ENCODE measurements at regions not wholly inside any gene's neighbourhood (a gene's known extent, or its start where the extent isn't known, plus 50 kb on each side); places are given as distances from the start of the nearest gene placed in this dataset.
"Not testable (repeated sequence)": the region's sequence is repeated elsewhere in the genome, so short reads cannot be mapped to it uniquely, and the experiment has no call there.

GRCh38 chrX:125202591-125203248 lies 117.0 kb upstream of the TEX13C start:
- peak; percentile 50 for DNase-seq

- DNase-seq = peak; percentile 63
These were observed 116.3 kb upstream of the TEX13C start for GRCh38 chrX:125203365-125203736.

DNA sequence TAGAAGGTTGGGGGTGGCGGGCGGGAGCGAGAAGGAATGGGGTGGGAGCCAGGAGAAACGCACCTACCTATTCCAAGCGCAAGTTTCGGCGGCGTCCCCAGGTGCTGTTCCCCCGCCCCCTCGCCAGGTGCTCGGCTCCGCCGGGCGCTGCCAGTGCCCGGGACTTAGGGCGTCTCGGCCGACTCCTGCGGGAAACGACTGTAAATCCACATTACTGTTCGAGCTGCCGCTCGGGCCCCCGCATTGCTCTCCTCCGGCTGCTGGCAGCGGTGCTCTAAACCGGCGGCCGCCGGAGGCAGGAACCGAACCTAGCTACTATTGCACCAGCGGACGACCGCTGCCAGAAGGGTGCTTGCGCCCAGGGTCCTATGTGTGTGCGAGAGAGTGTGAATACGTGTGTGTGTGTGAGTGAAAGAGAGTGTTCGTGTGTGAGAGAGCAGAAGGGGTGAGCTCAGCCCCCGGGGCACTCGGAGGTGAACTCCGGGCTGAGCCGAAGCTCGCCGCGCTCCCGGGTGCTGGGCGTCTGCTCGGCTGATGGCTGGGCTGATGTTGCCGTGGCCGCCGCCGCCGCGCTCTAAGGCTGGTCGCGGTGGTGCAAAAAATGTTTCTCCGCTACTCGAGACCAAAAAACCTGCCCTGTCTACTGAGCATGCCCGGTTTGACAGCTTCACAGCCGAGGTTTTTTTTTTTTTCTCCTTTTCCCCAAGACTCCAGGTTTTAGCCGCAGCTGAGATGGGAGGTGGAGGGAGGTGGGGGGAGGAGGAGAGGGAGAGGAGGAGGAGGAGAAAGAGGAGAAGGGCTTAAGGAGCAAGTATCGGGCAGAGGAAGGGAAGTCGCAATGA lies 115.7 kb upstream of the TEX13C start:
- DNase-seq = peak; percentile 78

DNA sequence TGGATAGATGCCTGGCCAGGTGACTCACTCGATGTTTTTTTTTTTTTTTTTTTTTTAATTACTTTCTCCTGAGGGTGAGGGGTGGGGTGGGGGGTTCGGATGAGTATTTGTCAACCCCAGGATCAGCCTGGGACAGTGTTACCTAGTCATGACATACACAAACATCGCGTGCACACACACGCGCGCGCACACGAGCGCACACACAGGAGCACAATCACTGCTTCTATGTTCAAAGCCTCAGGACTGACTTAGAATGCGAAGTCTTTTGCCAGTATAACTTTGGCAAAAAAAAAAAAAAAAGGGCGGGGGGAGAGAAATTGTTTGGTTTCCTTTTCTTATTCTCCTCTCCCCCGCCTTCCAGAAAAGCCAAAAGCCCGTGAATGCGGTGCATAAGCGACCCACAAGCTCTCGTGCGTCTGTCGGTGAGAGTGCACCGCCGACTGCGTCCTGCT lies 115.0 kb upstream of the TEX13C start:
- DNase-seq = no peak

- peak; percentile 91 for DNase-seq
These were observed 114.3 kb upstream of the TEX13C start for GRCh38 chrX:125205133-125205917.

DNA sequence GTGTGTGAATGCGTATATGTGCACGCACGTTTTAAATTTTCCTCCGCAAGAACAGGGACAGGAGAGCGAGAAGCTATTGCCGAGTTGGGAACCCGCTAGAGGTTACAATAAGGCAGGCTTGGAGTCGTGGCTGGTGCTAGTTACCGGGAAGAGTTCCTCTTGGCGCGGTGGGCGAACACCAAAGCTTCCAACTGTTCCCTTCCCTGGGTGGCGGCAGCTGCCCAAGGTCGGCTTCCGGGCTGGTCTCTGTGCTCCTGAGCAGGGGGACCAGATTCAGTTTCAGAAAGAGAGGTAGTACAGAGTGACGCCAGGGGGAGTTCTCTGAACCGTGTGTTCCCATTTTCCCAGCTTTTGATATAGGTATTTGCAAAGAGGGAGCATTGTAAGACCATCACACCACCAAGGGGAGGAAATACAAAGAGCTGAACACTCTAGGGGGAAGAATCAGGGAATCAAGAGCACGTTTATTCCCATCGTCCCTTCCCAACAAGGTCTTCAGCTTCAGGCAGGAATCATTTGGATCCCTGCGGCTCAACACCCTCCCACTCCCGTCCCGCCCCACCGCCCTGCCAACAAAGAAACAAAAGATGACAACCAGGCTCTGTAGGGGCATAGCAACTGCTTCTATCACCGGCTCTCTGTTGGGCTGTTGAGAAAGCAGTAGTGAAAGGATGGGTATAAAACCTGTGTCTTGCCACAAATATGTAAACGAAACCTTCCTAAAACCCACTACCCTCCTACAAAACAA lies 113.6 kb upstream of the TEX13C start:
- DNase-seq = peak; percentile 75

- DNase-seq = peak; percentile 53
These were observed 109.5 kb upstream of the TEX13C start for GRCh38 chrX:125210146-125210545.

DNA sequence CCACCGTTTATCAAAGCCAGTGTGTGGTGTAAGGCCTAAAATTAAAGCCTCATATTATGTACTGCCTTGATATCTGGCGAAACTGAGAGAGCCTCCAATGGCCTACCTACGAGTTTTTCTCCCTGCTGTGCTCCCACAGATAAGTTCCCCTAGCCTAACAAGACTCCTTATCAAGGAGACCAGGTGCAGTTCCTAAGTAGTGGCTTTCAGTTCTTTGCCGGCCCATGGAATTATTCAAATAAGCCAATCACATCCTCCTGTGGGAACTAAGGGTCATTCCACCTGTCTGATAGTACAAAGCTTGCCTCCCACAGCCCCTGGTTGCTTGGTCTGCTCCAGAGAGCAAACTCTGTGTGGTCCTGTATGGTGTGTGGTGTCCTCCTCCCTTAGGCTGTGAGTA lies 99.8 kb upstream of the TEX13C start:
- no peak for DNase-seq

DNA sequence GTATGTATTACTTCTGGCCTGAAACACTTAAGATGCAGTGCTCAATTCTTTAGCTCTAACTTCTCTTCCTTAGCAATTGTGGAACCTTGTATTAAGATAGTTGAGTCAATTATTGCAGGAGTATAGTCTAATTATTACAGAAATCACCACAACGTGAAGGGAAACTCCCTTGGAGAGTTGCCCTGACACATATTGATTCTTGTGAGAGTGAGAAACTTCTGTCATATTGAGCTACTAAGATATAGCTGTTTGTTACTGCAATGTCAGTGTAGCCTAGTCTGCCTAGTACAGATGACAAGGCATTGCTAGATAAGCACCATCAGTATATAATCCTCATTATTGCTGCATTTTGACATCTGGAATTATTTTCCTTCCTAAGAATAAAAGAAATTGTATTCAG lies 82.7 kb upstream of the TEX13C start:
- DNase-seq = no peak

DNA sequence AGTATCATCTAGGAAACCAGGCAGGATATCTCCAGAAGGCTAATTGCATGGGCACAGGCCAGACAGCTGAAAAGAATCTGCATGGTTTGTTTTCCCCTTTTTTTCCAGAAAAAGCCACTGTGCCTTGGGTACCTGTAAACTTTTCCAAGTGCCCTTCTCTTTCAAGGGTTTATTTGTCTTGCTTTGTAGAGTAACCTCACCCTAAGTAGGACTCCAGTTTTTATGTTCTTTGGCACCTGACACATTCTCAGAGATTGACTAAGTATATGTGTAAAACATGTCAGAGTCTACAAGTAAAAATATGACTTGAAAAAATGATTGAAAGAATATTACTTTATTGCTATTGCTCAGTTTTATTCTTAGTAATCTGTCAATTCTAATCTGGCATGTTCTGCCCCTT lies 70.7 kb upstream of the TEX13C start:
- DNase-seq = no peak

DNA sequence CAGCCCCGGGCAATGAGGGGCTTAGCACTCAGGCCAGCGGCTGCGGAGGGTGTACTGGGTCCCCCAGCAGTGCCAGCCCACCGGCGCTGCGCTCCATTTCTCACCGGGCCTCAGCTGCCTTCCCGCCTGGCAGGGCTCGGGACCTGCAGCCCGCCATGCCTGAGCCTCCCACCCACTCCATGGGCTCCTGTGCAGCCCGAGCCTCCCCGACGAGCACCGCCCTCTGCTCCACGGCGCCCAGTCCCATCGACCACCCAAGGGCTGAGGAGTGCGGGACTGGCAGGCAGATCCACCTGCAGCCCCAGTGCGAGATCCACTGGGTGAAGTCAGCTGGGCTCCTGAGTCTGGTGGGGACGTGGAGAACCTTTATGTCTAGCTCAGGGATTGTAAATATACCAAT lies 63.9 kb upstream of the TEX13C start:
- not testable (repeated sequence) for DNase-seq

DNA sequence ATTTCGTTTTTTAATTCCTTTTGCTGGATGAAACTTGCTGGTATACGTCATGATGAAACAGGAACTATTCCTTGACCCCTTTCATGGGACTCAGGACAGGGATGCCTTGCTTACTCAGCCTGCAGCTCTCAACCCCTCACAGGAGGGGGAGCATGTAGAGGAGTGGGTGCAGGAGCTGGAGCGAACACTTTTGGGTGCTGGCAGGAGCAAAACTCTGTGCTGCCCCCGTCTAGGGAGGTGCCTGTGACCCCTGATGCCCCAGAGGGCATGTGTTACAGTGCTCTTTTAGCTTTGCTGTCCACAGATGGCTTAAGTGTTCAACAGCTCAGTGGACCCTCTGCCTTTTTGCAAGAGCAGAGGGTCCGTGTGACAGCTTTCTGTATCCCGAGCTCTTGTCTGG lies 56.8 kb upstream of the TEX13C start:
- no peak for DNase-seq

DNA sequence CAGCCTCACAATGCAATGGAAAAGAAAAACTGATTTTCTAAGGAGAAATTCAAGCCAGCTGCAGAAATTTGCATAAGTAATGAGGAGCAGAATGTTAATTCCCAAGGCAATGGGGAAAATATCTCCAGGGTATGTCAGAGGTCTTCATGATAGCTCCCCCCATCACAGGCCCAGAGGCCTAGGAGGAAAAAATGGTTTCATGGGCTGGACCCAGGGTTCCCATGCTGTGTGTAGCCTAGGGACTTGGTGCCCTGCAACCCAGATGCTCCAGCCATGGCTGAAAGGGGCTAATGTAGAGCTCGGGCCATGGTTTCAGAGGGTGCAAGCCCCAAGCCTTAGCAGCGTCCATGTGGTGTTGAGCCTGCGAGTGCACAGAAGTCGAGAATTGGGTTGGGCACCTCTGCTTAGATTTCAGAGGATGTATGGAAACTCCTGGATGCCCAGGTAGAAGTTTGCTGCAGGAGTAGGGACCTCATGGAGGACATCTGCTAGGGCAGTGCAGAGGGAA lies 53.5 kb upstream of the TEX13C start:
- no peak for DNase-seq

All from islet precursor cell (in vitro differentiated cells).